H1 (cell line): ENCODE measurements at regions not wholly inside any gene's neighbourhood (a gene's known extent, or its start where the extent isn't known, plus 50 kb on each side); places are given as distances from the start of the nearest gene placed in this dataset.

Experiments used
- CTCF ChIA-PET: fragments of 300-600 bp; sonication (Branson Sonifier 250); formaldehyde crosslinking; loops from one replicate; lab custom pipeline; 2021; ENCODE audit not compliant: partially characterized antibody; lab: Charles Lee
- POLR2A ChIA-PET: fragments of 300-600 bp; sonication (Branson Sonifier 250); formaldehyde crosslinking; loops from one replicate; lab custom pipeline; 2021; ENCODE audit warnings: inconsistent platforms; ENCODE audit not compliant: partially characterized antibody; lab: Charles Lee
- DNase-seq, 2 experiments: peaks; one replicate each; pipeline versions ENCODE4 v3.0.0 to v3.0.0-alpha.2; 2010 to 2022; ENCODE audit warnings: low spot score in 2 of 2, low read depth in 1 of 2, mixed read lengths in 1 of 2
- FAIRE-seq: peaks from 2 replicates; lab custom pipeline; 2011; peaks lifted over from hg19 to GRCh38; lab: Jason Lieb, UNC
- H2AFZ ChIP-seq: 2 replicates; pipeline ENCODE4 v1.8.1; 2012; ENCODE audit warnings: low read length, inconsistent platforms
- H2AK5ac ChIP-seq: 2 replicates; pipeline ENCODE4 v1.6.1; 2013; ENCODE audit warnings: low read depth, low read length
- H2BK120ac ChIP-seq: replicated peaks from 2 replicates; pipeline ENCODE3; 2013; ENCODE audit warnings: low read depth, low read length, inconsistent platforms
- H2BK12ac ChIP-seq: 2 replicates; pipeline ENCODE4 v1.6.1; 2013; ENCODE audit warnings: low read depth, low read length
- H2BK15ac ChIP-seq: 2 replicates; pipeline ENCODE4 v1.6.1; 2013; ENCODE audit warnings: low read length
- H2BK20ac ChIP-seq: 2 replicates; pipeline ENCODE4 v1.6.1; 2013; ENCODE audit warnings: low read length
- H2BK5ac ChIP-seq: 2 replicates; pipeline ENCODE4 v1.6.1; 2013; ENCODE audit warnings: low read depth, low read length
- H3K14ac ChIP-seq: 2 replicates; pipeline ENCODE4 v1.6.1; 2013; ENCODE audit warnings: inconsistent platforms; ENCODE audit not compliant: insufficient read length
- H3K18ac ChIP-seq: 2 replicates; pipeline ENCODE4 v1.6.1; 2013; ENCODE audit warnings: low read length; ENCODE audit errors: extremely low read depth
- H3K23ac ChIP-seq: 2 replicates; pipeline ENCODE4 v1.6.1; 2013; ENCODE audit warnings: inconsistent platforms; ENCODE audit not compliant: insufficient read length
- H3K23me2 ChIP-seq: 2 replicates; pipeline ENCODE4 v1.6.1; 2013; ENCODE audit warnings: low read depth, low read length
- H3K27ac ChIP-seq: 2 replicates; pipeline ENCODE4 v1.6.1; 2011; ENCODE audit warnings: low read depth, low read length, inconsistent platforms
- H3K27me3 ChIP-seq, 4 experiments: replicated peaks in 1 of 4; 1 replicate in 1 of 4; 2 replicates in 3 of 4; pipeline versions ENCODE4 v1.6.1 to v1.8.1; 2011 to 2013; ENCODE audit warnings: low read length in 3 of 4, mild to moderate bottlenecking in 3 of 4, inconsistent platforms in 2 of 4, mixed read lengths in 2 of 4, moderate library complexity in 1 of 4; ENCODE audit not compliant: control insufficient read depth in 3 of 4, insufficient read depth in 3 of 4; ENCODE audit errors: extremely low read depth in 1 of 4
- H3K36me3 ChIP-seq, 4 experiments: 2 replicates each; pipeline versions ENCODE4 v1.6.1 to v1.8.1; 2011 to 2013; ENCODE audit warnings: mild to moderate bottlenecking in 4 of 4, low read length in 3 of 4, moderate library complexity in 2 of 4, control low read depth in 1 of 4, inconsistent platforms in 1 of 4; ENCODE audit not compliant: insufficient read depth in 4 of 4, control insufficient read depth in 2 of 4
- H3K4ac ChIP-seq: replicated peaks from 2 replicates; pipeline ENCODE3; 2013; ENCODE audit warnings: low read length, low read depth, mixed read lengths, inconsistent platforms; ENCODE audit not compliant: insufficient read length
- H3K4me1 ChIP-seq, 4 experiments: replicated peaks in 1 of 4; 1 replicate in 1 of 4; 2 replicates in 3 of 4; pipeline versions ENCODE4 v1.6.1 to v1.8.1; 2011 to 2013; ENCODE audit warnings: low read length in 3 of 4, inconsistent platforms in 2 of 4, mixed read lengths in 1 of 4; ENCODE audit not compliant: insufficient read depth in 4 of 4, control insufficient read depth in 3 of 4
- H3K4me2 ChIP-seq, 2 experiments: 2 replicates each; pipeline versions ENCODE4 v1.6.1 to v1.8.1; 2011 to 2013; ENCODE audit warnings: low read depth in 2 of 2, low read length in 2 of 2, control low read depth in 1 of 2, inconsistent platforms in 1 of 2, mild to moderate bottlenecking in 1 of 2; ENCODE audit not compliant: insufficient read depth in 1 of 2
- H3K4me3 ChIP-seq, 4 experiments: fragments of 200-600, 300-600 bp in 1 of 4; sonication (generic), shearing (Covaris generic), sonication (Bioruptor Twin) in 1 of 4; 2 replicates each; pipeline versions ENCODE4 v1.5.1 to v1.8.1; 2011 to 2016; ENCODE audit warnings: low read length in 4 of 4, low read depth in 3 of 4, control low read depth in 2 of 4, inconsistent platforms in 2 of 4, mild to moderate bottlenecking in 2 of 4, mixed read lengths in 1 of 4, moderate library complexity in 1 of 4; ENCODE audit not compliant: insufficient read depth in 2 of 4; ENCODE audit errors: extremely low read depth in 1 of 4
- H3K56ac ChIP-seq: replicated peaks from 2 replicates; pipeline ENCODE3; 2013; ENCODE audit warnings: low read depth, mild to moderate bottlenecking, mixed read lengths, low read length, inconsistent platforms; ENCODE audit not compliant: insufficient read length
- H3K79me1 ChIP-seq: 2 replicates; pipeline ENCODE4 v1.6.1; 2013; ENCODE audit warnings: low read depth, low read length, control low read depth
- H3K79me2 ChIP-seq, 2 experiments: 2 replicates each; pipeline versions ENCODE4 v1.6.1 to v1.8.1; 2012 to 2013; ENCODE audit warnings: low read length in 2 of 2, mild to moderate bottlenecking in 2 of 2, inconsistent platforms in 1 of 2; ENCODE audit not compliant: insufficient read depth in 2 of 2, control insufficient read depth in 1 of 2
- H3K9ac ChIP-seq, 4 experiments: replicated peaks in 1 of 4; 1 replicate in 1 of 4; 2 replicates in 3 of 4; pipeline versions ENCODE4 v1.6.1 to v1.8.1; 2011 to 2013; ENCODE audit warnings: low read depth in 3 of 4, low read length in 3 of 4, control low read depth in 2 of 4, mild to moderate bottlenecking in 2 of 4, moderate library complexity in 2 of 4, inconsistent platforms in 1 of 4; ENCODE audit errors: extremely low read depth in 1 of 4
- H3K9me3 ChIP-seq, 2 experiments: 2 replicates each; pipeline versions ENCODE4 v1.6.1 to v1.8.1; 2012 to 2013; ENCODE audit warnings: mild to moderate bottlenecking in 2 of 2, moderate library complexity in 2 of 2, control low read depth in 1 of 2, inconsistent platforms in 1 of 2, low read depth in 1 of 2, low read length in 1 of 2, mixed read lengths in 1 of 2; ENCODE audit not compliant: insufficient read depth in 2 of 2
- H4K20me1 ChIP-seq, 2 experiments: replicated peaks in 1 of 2; 2 replicates each; pipeline versions ENCODE3 to v1.8.1; 2011 to 2013; ENCODE audit warnings: inconsistent platforms in 2 of 2, low read length in 2 of 2, mild to moderate bottlenecking in 1 of 2; ENCODE audit not compliant: insufficient read depth in 2 of 2, control insufficient read depth in 1 of 2
- H4K5ac ChIP-seq: 2 replicates; pipeline ENCODE4 v1.6.1; 2013; ENCODE audit warnings: low read length, low read depth, mixed read lengths, inconsistent platforms; ENCODE audit not compliant: insufficient read length
- H4K8ac ChIP-seq: 2 replicates; pipeline ENCODE4 v1.8.0; 2013; ENCODE audit warnings: mild to moderate bottlenecking, moderate library complexity, low read length, inconsistent platforms; ENCODE audit not compliant: insufficient read depth; ENCODE audit errors: extremely low read depth
- H4K91ac ChIP-seq: replicated peaks from 2 replicates; pipeline ENCODE3; 2013; ENCODE audit warnings: low read length, mixed read lengths, inconsistent platforms; ENCODE audit not compliant: insufficient read length
- CBX5 ChIP-seq: fragments of 300-800, 300-1000 bp; sonication (generic); IDR thresholded peaks from 2 replicates; pipeline ENCODE4 v1.7.1; 2016; ENCODE audit warnings: antibody characterized with exemption, low read length, low read depth
- CTBP2 ChIP-seq: IDR thresholded peaks from 2 replicates; pipeline ENCODE4 v1.7.0; 2011; ENCODE audit warnings: borderline replicate concordance, mild to moderate bottlenecking, moderate library complexity, mixed read lengths, low read length; ENCODE audit not compliant: insufficient read depth, insufficient read length
- MAFK ChIP-seq: IDR thresholded peaks from 2 replicates; pipeline ENCODE4 v1.6.1; 2012; ENCODE audit warnings: low read depth, mild to moderate bottlenecking, improper control_type of control experiment, low read length
- POLR2A ChIP-seq, 2 experiments: IDR thresholded peaks; 1 replicate in 1 of 2; 2 replicates in 1 of 2; pipeline ENCODE4 v1.6.1; 2011; ENCODE audit warnings: low read depth in 2 of 2, low read length in 2 of 2, mild to moderate bottlenecking in 2 of 2; ENCODE audit errors: control extremely low read depth in 1 of 2
- TAF7 ChIP-seq: optimal IDR thresholded peaks from 2 replicates; pipeline ENCODE3; 2011; ENCODE audit warnings: low read depth, mild to moderate bottlenecking, inconsistent platforms, low read length, moderate library complexity, borderline replicate concordance
- WGBS, 2 experiments: shearing (Covaris generic) in 1 of 2; methylation state at CpG; one replicate each; pipeline versions ENCODE4 v1.1.6 to v1.1.7; 2013 to 2015; ENCODE audit warnings: low lambda C conversion rate in 2 of 2, mixed read lengths in 2 of 2, inconsistent platforms in 1 of 2, low coverage in 1 of 2, missing lambda C conversion rate in 1 of 2; ENCODE audit not compliant: insufficient replicate concordance in 2 of 2, insufficient coverage in 1 of 2, insufficient read length in 1 of 2; ENCODE audit errors: extremely low coverage in 1 of 2, missing lambda C conversion rate in 1 of 2; 5-methylcytosine and 5-hydroxymethylcytosine counted together

GRCh38 chr12:11517080-11517479 lies 121.7 kb upstream of the PRB2 start:
- Histone ChIP-seq H3K27ac (no peak overlapping the region), H3K4me1 (no peaks in the 10 kb centered on the region), H3K14ac (no peak overlapping the region), H2BK5ac (no peak overlapping the region), H3K4me3 (no peak overlapping the region), H4K8ac (no peak overlapping the region), H2BK20ac (no peak overlapping the region), H2BK120ac (no peak overlapping the region), H3K36me3 (no peaks in the 10 kb centered on the region), H4K20me1 (no peaks in the 10 kb centered on the region), H3K18ac (no peak overlapping the region), H4K91ac (no peak overlapping the region), H2AFZ (no peak overlapping the region), H2BK12ac (no peak overlapping the region), H2AK5ac (no peak overlapping the region), H3K23ac (no peak overlapping the region), H3K56ac (no peak overlapping the region), H3K79me1 (no peaks in the 10 kb centered on the region), H3K4ac (no peak overlapping the region), H3K4me2 (no peak overlapping the region), H3K23me2 (no peaks in the 10 kb centered on the region), H3K27me3 (no peaks in the 10 kb centered on the region), H4K5ac (no peak overlapping the region), H2BK15ac (no peak overlapping the region), H3K9ac (no peak overlapping the region), H3K79me2 (no peaks in the 10 kb centered on the region), H3K9me3 (no peaks in the 10 kb centered on the region)
- FAIRE-seq (no peak), DNase-seq (no peak)
- POLR2A ChIA-PET = interaction anchor here (0.6 kb wide), 1 partner anchor 1123 kb away, joined by 3 read pairs; no protein-coding TSS in a partner anchor
- WGBS, 2 experiments = 89% methylated on average over 6 of the region's 6 CpGs; no CpG with 5 or more reads in 1 of the 2 experiments
- TF ChIP-seq CBX5 (no peak), POLR2A (IDR thresholded peaks at IDR 0.05; ENCODE audit: control extremely low read depth in 1 of 2, low read depth in 2 of 2, low read length in 2 of 2) (no peak), TAF7 (no peak), CTBP2 (no peak), MAFK (no peak)
- CTCF ChIA-PET = interaction anchor here (0.8 to 1.5 kb wide), 4 partner anchors 8 to 28 kb away, joined by 3 to 4 read pairs (median 3); no protein-coding TSS in a partner anchor
